ENCODE measurements at regions not wholly inside any gene's neighbourhood (a gene's known extent, or its start where the extent isn't known, plus 50 kb on each side); places are given as distances from the start of the nearest gene placed in this dataset.

- DNase-seq (ENCODE audit: low read depth): no peak
These were observed 294.2 kb downstream of the FGF9 start for GRCh38 chr13:21965095-21965494.

GRCh38 chr13:21966014-21966413, 295.1 kb downstream of the FGF9 start:
- no peak for DNase-seq (ENCODE audit: low read depth)

GRCh38 chr13:21967871-21968270, 297.0 kb downstream of the FGF9 start:
- DNase-seq (ENCODE audit: low read depth): no peak

- DNase-seq (ENCODE audit: low read depth): no peak
These were observed 299.3 kb downstream of the FGF9 start for GRCh38 chr13:21970172-21970571.

GRCh38 chr13:21970918-21971317, 300.0 kb downstream of the FGF9 start:
- DNase-seq (ENCODE audit: low read depth): no peak

- DNase-seq (ENCODE audit: low read depth): no peak
These were observed 301.1 kb downstream of the FGF9 start for GRCh38 chr13:21971662-21972621.

- DNase-seq (ENCODE audit: low read depth): no peak
These were observed 302.7 kb downstream of the FGF9 start for GRCh38 chr13:21973437-21974125.

- DNase-seq (ENCODE audit: low read depth): no peak
These were observed 303.9 kb downstream of the FGF9 start for GRCh38 chr13:21974741-21975140.

GRCh38 chr13:21976159-21976558, 305.3 kb downstream of the FGF9 start:
- DNase-seq (ENCODE audit: low read depth): no peak

GRCh38 chr13:21979161-21979806, 308.4 kb downstream of the FGF9 start:
- DNase-seq (ENCODE audit: low read depth): no peak

GRCh38 chr13:21980049-21980448, 309.2 kb downstream of the FGF9 start:
- no peak for DNase-seq (ENCODE audit: low read depth)

GRCh38 chr13:21984156-21984555, 313.3 kb downstream of the FGF9 start:
- no peak for DNase-seq (ENCODE audit: low read depth)

GRCh38 chr13:21986602-21987001, 315.7 kb downstream of the FGF9 start:
- no peak for DNase-seq (ENCODE audit: low read depth)

GRCh38 chr13:21987793-21988192, 316.9 kb downstream of the FGF9 start:
- DNase-seq (ENCODE audit: low read depth): no peak

- no peak for DNase-seq (ENCODE audit: low read depth)
These were observed 317.8 kb downstream of the FGF9 start for GRCh38 chr13:21988624-21989023.

GRCh38 chr13:21996049-21996448, 325.2 kb downstream of the FGF9 start:
- DNase-seq (ENCODE audit: low read depth): no peak

GRCh38 chr13:21997726-21998125, 326.9 kb downstream of the FGF9 start:
- DNase-seq (ENCODE audit: low read depth): no peak

- no peak for DNase-seq (ENCODE audit: low read depth)
These were observed 327.6 kb downstream of the FGF9 start for GRCh38 chr13:21998279-21998990.

GRCh38 chr13:21999666-22000065, 328.8 kb downstream of the FGF9 start:
- no peak for DNase-seq (ENCODE audit: low read depth)

- no peak for DNase-seq (ENCODE audit: low read depth)
These were observed 329.3 kb downstream of the FGF9 start for GRCh38 chr13:22000191-22000590.

- no peak for DNase-seq (ENCODE audit: low read depth)
These were observed 330.5 kb downstream of the FGF9 start for GRCh38 chr13:22001336-22001735.

GRCh38 chr13:22002893-22003292, 332.0 kb downstream of the FGF9 start:
- DNase-seq (ENCODE audit: low read depth): no peak
